Adrenal gland (tissue), 9 donors: ENCODE measurements at regions not wholly inside any gene's neighbourhood (a gene's known extent, or its start where the extent isn't known, plus 50 kb on each side); places are given as distances from the start of the nearest gene placed in this dataset.

ENCODE experiments used
- DNase-seq, 7 donors: peaks; one replicate each; pipeline ENCODE4 v3.0.0-alpha.2; 2019 to 2020
- H3K27ac ChIP-seq, 5 donors: fragments of 200-600 bp; sonication (generic) in 4 of 5; 1 replicate in 3 of 5; 2 replicates in 2 of 5; pipeline versions ENCODE4 v1.5.1 to v1.8.0; 2016 to 2020; ENCODE audit warnings: mild to moderate bottlenecking in 1 of 5
- H3K27me3 ChIP-seq: fragments of 200-600 bp; 2 replicates; pipeline ENCODE4 v1.8.0; 2021
- H3K36me3 ChIP-seq, 2 donors: fragments of 200-600 bp; replicated peaks in 1 of 2; 1 replicate in 1 of 2; 2 replicates in 1 of 2; pipeline versions ENCODE4 v1.5.1 to v1.8.0; 2018 to 2022
- H3K4me1 ChIP-seq, 2 donors: fragments of 200-600 bp; replicated peaks in 1 of 2; 1 replicate in 1 of 2; 2 replicates in 1 of 2; pipeline versions ENCODE4 v1.5.1 to v1.8.0; 2018 to 2021
- H3K4me3 ChIP-seq, 4 donors: fragments of 200-600 bp; sonication (generic) in 3 of 4; one replicate each; pipeline ENCODE4 v1.5.1; 2016 to 2018
- H3K9me3 ChIP-seq, 3 donors: fragments of 200-600 bp; sonication (generic) in 1 of 3; replicated peaks in 1 of 3; 1 replicate in 2 of 3; 2 replicates in 1 of 3; pipeline versions ENCODE4 v1.5.1 to v1.8.0; 2016 to 2021
- POLR2A ChIP-seq, 2 donors: fragments of 450-650 bp; IDR thresholded peaks; one replicate each; pipeline ENCODE4 v1.6.1; 2017; ENCODE audit warnings: antibody characterized with exemption in 2 of 2, mild to moderate bottlenecking in 2 of 2, moderate library complexity in 1 of 2
- WGBS, 4 donors: extraction: QIAGEN DNeasy Blood & Tissue Kit in 2 of 4; methylation state at CpG; one replicate each; pipeline versions ENCODE4 v1.1.5 to v1.1.7; 2013 to 2017; 5-methylcytosine and 5-hydroxymethylcytosine counted together
- intact Hi-C, 2 donors: fragments of 100-400 bp; cut with DNase I; formaldehyde crosslinking; loops; one replicate each; pipeline versions ENCODE4 v1.14.1 to v1.15.0; 2022 to 2023
- TF ChIP-seq, protein P1 (sequence below), 6 experiments: fragments of 450-650 bp in 4 of 6; fragments of 200-600 bp in 2 of 6; sonication (generic) in 1 of 6; IDR thresholded peaks; 1 replicate in 5 of 6; 2 replicates in 1 of 6; pipeline versions ENCODE4 v1.5.1 to v1.8.0; 2016 to 2021; ENCODE audit warnings: antibody characterized with exemption in 6 of 6, mild to moderate bottlenecking in 2 of 6, moderate library complexity in 1 of 6
- donor health status: healthy with polysubstance abuse.
- donor health status: Bipolar disorder and iron deficiency.
- donor health status: DM: yes; HTN: yes; CAD: no.
- donor health status: DM: no; HTN: no; CAD: no.
- donor health status: DM: no; HTN: no; CAD: no.

GRCh38 chr16:6131526-6132050 lies 1034.0 kb upstream of the EEF2KMT start:
- H3K9me3 ChIP-seq = no peaks in the 10 kb centered on the region
- no peaks in the 10 kb centered on the region for H3K36me3 ChIP-seq
- DNase-seq = no peak
- intact Hi-C loops = no loop called here
- no peak overlapping the region for H3K27ac ChIP-seq
- WGBS, 4 donors = 61 to 79% (median 74%) methylated on average over 5 of the region's 5 CpGs
- TF ChIP-seq POLR2A (IDR thresholded peaks at IDR 0.05) = no peak
- TF ChIP-seq, protein P1, sequence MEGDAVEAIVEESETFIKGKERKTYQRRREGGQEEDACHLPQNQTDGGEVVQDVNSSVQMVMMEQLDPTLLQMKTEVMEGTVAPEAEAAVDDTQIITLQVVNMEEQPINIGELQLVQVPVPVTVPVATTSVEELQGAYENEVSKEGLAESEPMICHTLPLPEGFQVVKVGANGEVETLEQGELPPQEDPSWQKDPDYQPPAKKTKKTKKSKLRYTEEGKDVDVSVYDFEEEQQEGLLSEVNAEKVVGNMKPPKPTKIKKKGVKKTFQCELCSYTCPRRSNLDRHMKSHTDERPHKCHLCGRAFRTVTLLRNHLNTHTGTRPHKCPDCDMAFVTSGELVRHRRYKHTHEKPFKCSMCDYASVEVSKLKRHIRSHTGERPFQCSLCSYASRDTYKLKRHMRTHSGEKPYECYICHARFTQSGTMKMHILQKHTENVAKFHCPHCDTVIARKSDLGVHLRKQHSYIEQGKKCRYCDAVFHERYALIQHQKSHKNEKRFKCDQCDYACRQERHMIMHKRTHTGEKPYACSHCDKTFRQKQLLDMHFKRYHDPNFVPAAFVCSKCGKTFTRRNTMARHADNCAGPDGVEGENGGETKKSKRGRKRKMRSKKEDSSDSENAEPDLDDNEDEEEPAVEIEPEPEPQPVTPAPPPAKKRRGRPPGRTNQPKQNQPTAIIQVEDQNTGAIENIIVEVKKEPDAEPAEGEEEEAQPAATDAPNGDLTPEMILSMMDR (IDR thresholded peaks at IDR 0.05) = no peak
- no peak overlapping the region for H3K4me3 ChIP-seq
- no peaks in the 10 kb centered on the region for H3K4me1 ChIP-seq
- H3K27me3 ChIP-seq = no peaks in the 10 kb centered on the region

GRCh38 chr16:6125483-6126259 lies 1028.1 kb upstream of the EEF2KMT start:
- Histone ChIP-seq H3K9me3 (no peaks in the 10 kb centered on the region), H3K36me3 (no peaks in the 10 kb centered on the region), H3K27ac (no peak overlapping the region), H3K27me3 (no peaks in the 10 kb centered on the region), H3K4me3 (no peak overlapping the region), H3K4me1 (no peaks in the 10 kb centered on the region)
- no peak for DNase-seq
- intact Hi-C loops = no loop called here
- TF ChIP-seq, protein P1 (IDR thresholded peaks at IDR 0.05) = no peak
- TF ChIP-seq POLR2A (IDR thresholded peaks at IDR 0.05) = no peak
- 70 to 79% (median 77%) methylated on average over 8 of the region's 8 CpGs for WGBS, 4 donors

GRCh38 chr16:6124136-6124535 lies 1026.5 kb upstream of the EEF2KMT start:
- DNase-seq = no peak
- Histone ChIP-seq H3K27me3 (no peaks in the 10 kb centered on the region), H3K27ac (no peak overlapping the region), H3K9me3 (no peaks in the 10 kb centered on the region), H3K4me3 (no peak overlapping the region), H3K4me1 (no peaks in the 10 kb centered on the region), H3K36me3 (no peaks in the 10 kb centered on the region)
- intact Hi-C loops = no loop called here
- TF ChIP-seq, protein P1 (IDR thresholded peaks at IDR 0.05) = no peak
- no peak for TF ChIP-seq POLR2A (IDR thresholded peaks at IDR 0.05)
- WGBS, 4 donors = 47 to 76% (median 64%) methylated on average over 1 of the region's 1 CpG

GRCh38 chr16:6122401-6122800 lies 1024.8 kb upstream of the EEF2KMT start:
- DNase-seq = no peak
- Histone ChIP-seq H3K4me3 (no peak overlapping the region), H3K27ac (no peak overlapping the region), H3K36me3 (no peaks in the 10 kb centered on the region), H3K9me3 (no peaks in the 10 kb centered on the region), H3K4me1 (no peaks in the 10 kb centered on the region), H3K27me3 (no peaks in the 10 kb centered on the region)
- no peak for TF ChIP-seq POLR2A (IDR thresholded peaks at IDR 0.05)
- TF ChIP-seq, protein P1 (IDR thresholded peaks at IDR 0.05) = no peak
- intact Hi-C loops = no loop called here
- 39 to 58% (median 54%) methylated on average over 5 of the region's 5 CpGs for WGBS, 4 donors
